ENCODE measurements at regions not wholly inside any gene's neighbourhood (a gene's known extent, or its start where the extent isn't known, plus 50 kb on each side); places are given as distances from the start of the nearest gene placed in this dataset.

GRCh38 chr7:101698964-101699363 is 69.9 kb upstream of the MYL10 start:
- 89 to 97% methylated on average over 4 to 11 of the region's 11 CpGs for WGBS, 2 experiments (ENCODE audit: insufficient coverage in 1 of 2, insufficient read length in 1 of 2)
- no peaks in the 10 kb centered on the region for H3K9me3 Mint-ChIP-seq
- H3K36me3 Mint-ChIP-seq (ENCODE audit: low read depth): no peaks in the 10 kb centered on the region
- Histone ChIP-seq H3K36me3 (ENCODE audit: control insufficient read depth, insufficient read depth, low read length) (no peaks in the 10 kb centered on the region), H3K27ac (ENCODE audit: low read depth, low read length) (no peak overlapping the region), H3K9me3 (ENCODE audit: control insufficient read depth, low read length) (no peaks in the 10 kb centered on the region), H3K9ac (ENCODE audit: extremely low read depth, low read length, poor library complexity, severe bottlenecking) (no peak overlapping the region), H3K4me3 (ENCODE audit: low read length) (no peak overlapping the region), H3K27me3 (ENCODE audit: control insufficient read depth, insufficient read depth, low read length, poor library complexity, severe bottlenecking) (no peaks in the 10 kb centered on the region), H3K4me1 (ENCODE audit: control insufficient read depth, insufficient read depth, low read length) (no peaks in the 10 kb centered on the region)
- no peak for DNase-seq
- H3K27me3 Mint-ChIP-seq (ENCODE audit: insufficient read depth): no peaks in the 10 kb centered on the region
- no peak overlapping the region for H3K27ac Mint-ChIP-seq
- no peaks in the 10 kb centered on the region for H3K4me1 Mint-ChIP-seq
- no peak for TF ChIP-seq CTCF (conservative IDR thresholded peaks at IDR 0.05)
- H3K4me3 Mint-ChIP-seq: no peak overlapping the region

GRCh38 chr7:101699399-101699798 is 70.3 kb upstream of the MYL10 start:
- TF ChIP-seq CTCF (conservative IDR thresholded peaks at IDR 0.05): no peak
- 84 to 91% methylated on average over 3 of the region's 3 CpGs for WGBS, 2 experiments (ENCODE audit: insufficient coverage in 1 of 2, insufficient read length in 1 of 2)
- Histone ChIP-seq H3K27me3 (ENCODE audit: control insufficient read depth, insufficient read depth, low read length, poor library complexity, severe bottlenecking) (no peaks in the 10 kb centered on the region), H3K4me1 (ENCODE audit: control insufficient read depth, insufficient read depth, low read length) (no peaks in the 10 kb centered on the region), H3K27ac (ENCODE audit: low read depth, low read length) (no peak overlapping the region), H3K36me3 (ENCODE audit: control insufficient read depth, insufficient read depth, low read length) (no peaks in the 10 kb centered on the region), H3K9ac (ENCODE audit: extremely low read depth, low read length, poor library complexity, severe bottlenecking) (no peak overlapping the region), H3K4me3 (ENCODE audit: low read length) (no peak overlapping the region), H3K9me3 (ENCODE audit: control insufficient read depth, low read length) (no peaks in the 10 kb centered on the region)
- no peak overlapping the region for H3K27ac Mint-ChIP-seq
- no peak for DNase-seq
- no peaks in the 10 kb centered on the region for H3K4me1 Mint-ChIP-seq
- no peaks in the 10 kb centered on the region for H3K36me3 Mint-ChIP-seq (ENCODE audit: low read depth)
- no peak overlapping the region for H3K4me3 Mint-ChIP-seq
- no peaks in the 10 kb centered on the region for H3K27me3 Mint-ChIP-seq (ENCODE audit: insufficient read depth)
- H3K9me3 Mint-ChIP-seq: no peaks in the 10 kb centered on the region

GRCh38 chr7:101699881-101700823 is 71.1 kb upstream of the MYL10 start:
- H3K4me1 ChIP-seq (ENCODE audit: control insufficient read depth, insufficient read depth, low read length): no peaks in the 10 kb centered on the region
- no peak overlapping the region for H3K27ac ChIP-seq (ENCODE audit: low read depth, low read length)
- Mint-ChIP-seq H3K27me3 (ENCODE audit: insufficient read depth) (no peaks in the 10 kb centered on the region), H3K9me3 (no peaks in the 10 kb centered on the region), H3K4me1 (no peaks in the 10 kb centered on the region), H3K27ac (no peak overlapping the region), H3K36me3 (ENCODE audit: low read depth) (no peaks in the 10 kb centered on the region), H3K4me3 (no peak overlapping the region)
- no peaks in the 10 kb centered on the region for H3K27me3 ChIP-seq (ENCODE audit: control insufficient read depth, insufficient read depth, low read length, poor library complexity, severe bottlenecking)
- no peaks in the 10 kb centered on the region for H3K36me3 ChIP-seq (ENCODE audit: control insufficient read depth, insufficient read depth, low read length)
- WGBS, 2 experiments (ENCODE audit: insufficient coverage in 1 of 2, insufficient read length in 1 of 2): 89 to 91% methylated on average over 14 to 28 of the region's 28 CpGs
- TF ChIP-seq CTCF (conservative IDR thresholded peaks at IDR 0.05): no peak
- H3K4me3 ChIP-seq (ENCODE audit: low read length): no peak overlapping the region
- no peak for DNase-seq
- H3K9me3 ChIP-seq (ENCODE audit: control insufficient read depth, low read length): no peaks in the 10 kb centered on the region
- no peak overlapping the region for H3K9ac ChIP-seq (ENCODE audit: extremely low read depth, low read length, poor library complexity, severe bottlenecking)

All from endodermal cell (in vitro differentiated cells).